Kidney (tissue), 13 donors: ENCODE measurements at regions not wholly inside any gene's neighbourhood (a gene's known extent, or its start where the extent isn't known, plus 50 kb on each side); places are given as distances from the start of the nearest gene placed in this dataset.

Experiments used
- DNase-seq, 5 donors: peaks; one replicate each; pipeline ENCODE4 v3.0.0-alpha.2; 2013 to 2020
- FAIRE-seq: peaks from 2 replicates; lab custom pipeline; 2012; peaks lifted over from hg19 to GRCh38; lab: Jason Lieb, UNC
- H3K27ac ChIP-seq, 2 donors: one replicate each; pipeline ENCODE4 v1.7.0; 2013; ENCODE audit warnings: low read depth in 2 of 2, low read length in 2 of 2, inconsistent platforms in 1 of 2
- H3K27me3 ChIP-seq: one replicate; pipeline ENCODE4 v1.7.1; 2013; ENCODE audit warnings: low read length, inconsistent platforms; ENCODE audit not compliant: control insufficient read depth, insufficient read depth
- H3K36me3 ChIP-seq, 3 donors: one replicate each; pipeline versions ENCODE4 v1.7.0 to v1.7.1; 2013; ENCODE audit warnings: low read length in 3 of 3, control low read depth in 1 of 3, inconsistent platforms in 1 of 3; ENCODE audit not compliant: insufficient read depth in 3 of 3, control insufficient read depth in 2 of 3
- H3K4me1 ChIP-seq, 3 donors: one replicate each; pipeline versions ENCODE4 v1.7.0 to v1.7.1; 2013; ENCODE audit warnings: low read length in 3 of 3, inconsistent platforms in 1 of 3, low read depth in 1 of 3; ENCODE audit not compliant: control insufficient read depth in 2 of 3, insufficient read depth in 2 of 3
- H3K4me3 ChIP-seq, 3 donors: one replicate each; pipeline versions ENCODE4 v1.7.0 to v1.8.1; 2013; ENCODE audit warnings: low read length in 3 of 3, control low read depth in 1 of 3, inconsistent platforms in 1 of 3
- H3K9ac ChIP-seq, 3 donors: one replicate each; pipeline versions ENCODE4 v1.7.0 to v1.7.1; 2013; ENCODE audit warnings: low read length in 3 of 3, control low read depth in 1 of 3, inconsistent platforms in 1 of 3
- H3K9me3 ChIP-seq, 3 donors: one replicate each; pipeline versions ENCODE4 v1.7.0 to v1.7.1; 2013; ENCODE audit warnings: low read length in 3 of 3, control low read depth in 1 of 3, inconsistent platforms in 1 of 3; ENCODE audit not compliant: control insufficient read depth in 2 of 3, insufficient read depth in 1 of 3
- intact Hi-C: fragments of 100-400 bp; cut with DNase I; formaldehyde crosslinking; loops from one replicate; pipeline ENCODE4 v1.11.1; 2022
- TF ChIP-seq, protein P1 (sequence below): IDR thresholded peaks from 3 replicates; pipeline ENCODE4 v1.5.1; 2012; ENCODE audit warnings: mild to moderate bottlenecking, moderate library complexity, borderline replicate concordance; ENCODE audit not compliant: insufficient read depth; ENCODE audit errors: extremely low read depth
- donor health status: control.
- donor health status: control.
- donor health status: control.
- donor health status: control.
- donor health status: control.
- donor health status: DM: yes; HTN: yes; CAD: no.
- donor health status: Normal renal cell carcinoma (clear cell type).

DNA sequence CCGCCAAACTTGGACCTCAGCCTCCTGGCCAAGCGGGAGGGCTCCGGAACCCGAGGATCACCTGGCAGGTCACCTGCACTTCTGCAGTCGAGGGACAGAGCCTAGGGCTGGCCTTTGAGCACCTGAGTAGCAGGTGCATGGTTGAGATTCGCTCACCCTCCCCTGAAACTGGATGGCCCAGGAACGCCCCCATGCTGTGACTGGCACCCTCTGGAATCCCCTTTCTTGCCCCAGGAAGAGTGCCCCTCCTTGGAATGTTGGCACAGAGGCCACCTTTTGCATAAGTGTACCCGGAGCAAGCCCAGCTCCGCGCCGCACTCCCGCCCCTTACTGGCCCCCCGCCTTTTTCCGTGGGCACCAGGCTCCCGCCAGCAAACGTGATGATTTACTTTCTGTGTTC is 112.5 kb upstream of the IER5L start:
- TF ChIP-seq, protein P1, sequence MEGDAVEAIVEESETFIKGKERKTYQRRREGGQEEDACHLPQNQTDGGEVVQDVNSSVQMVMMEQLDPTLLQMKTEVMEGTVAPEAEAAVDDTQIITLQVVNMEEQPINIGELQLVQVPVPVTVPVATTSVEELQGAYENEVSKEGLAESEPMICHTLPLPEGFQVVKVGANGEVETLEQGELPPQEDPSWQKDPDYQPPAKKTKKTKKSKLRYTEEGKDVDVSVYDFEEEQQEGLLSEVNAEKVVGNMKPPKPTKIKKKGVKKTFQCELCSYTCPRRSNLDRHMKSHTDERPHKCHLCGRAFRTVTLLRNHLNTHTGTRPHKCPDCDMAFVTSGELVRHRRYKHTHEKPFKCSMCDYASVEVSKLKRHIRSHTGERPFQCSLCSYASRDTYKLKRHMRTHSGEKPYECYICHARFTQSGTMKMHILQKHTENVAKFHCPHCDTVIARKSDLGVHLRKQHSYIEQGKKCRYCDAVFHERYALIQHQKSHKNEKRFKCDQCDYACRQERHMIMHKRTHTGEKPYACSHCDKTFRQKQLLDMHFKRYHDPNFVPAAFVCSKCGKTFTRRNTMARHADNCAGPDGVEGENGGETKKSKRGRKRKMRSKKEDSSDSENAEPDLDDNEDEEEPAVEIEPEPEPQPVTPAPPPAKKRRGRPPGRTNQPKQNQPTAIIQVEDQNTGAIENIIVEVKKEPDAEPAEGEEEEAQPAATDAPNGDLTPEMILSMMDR = no peak
- H3K4me3 ChIP-seq = no peak overlapping the region
- H3K36me3 ChIP-seq = peaks cover 0 to 3% (median 0%) of the 10 kb centered on the region in 3 donors
- H3K9me3 ChIP-seq = no peaks in the 10 kb centered on the region
- no peak for FAIRE-seq
- H3K9ac ChIP-seq = no peak overlapping the region
- intact Hi-C loops = no loop called here
- H3K27me3 ChIP-seq = no peaks in the 10 kb centered on the region
- peak in 1 of 5 donors; percentile 66 for DNase-seq
- no peaks in the 10 kb centered on the region for H3K4me1 ChIP-seq
- H3K27ac ChIP-seq = no peak overlapping the region

DNA sequence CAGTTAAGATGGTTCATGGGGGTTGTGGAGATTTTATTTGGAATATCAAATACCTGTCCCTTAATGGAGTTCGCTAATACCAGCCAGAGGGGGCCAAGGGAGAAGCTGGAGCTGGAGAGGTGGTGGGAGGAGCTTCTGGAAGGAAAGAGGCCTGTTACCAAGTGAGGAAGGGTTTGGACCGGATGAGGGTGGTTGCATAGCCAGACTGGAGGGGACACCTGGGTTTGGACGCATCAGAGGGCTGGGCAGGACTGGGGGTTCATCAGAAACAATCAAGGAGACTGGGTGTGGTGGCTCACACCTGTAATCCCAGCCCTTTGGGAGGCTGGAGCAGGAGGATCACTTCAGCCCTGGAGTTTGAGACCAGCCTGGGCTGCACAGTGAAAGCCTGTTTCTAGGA is 111.8 kb upstream of the IER5L start:
- Histone ChIP-seq H3K4me3 (no peak overlapping the region), H3K9ac (no peak overlapping the region), H3K9me3 (no peaks in the 10 kb centered on the region), H3K36me3 (peaks cover 0 to 3% (median 0%) of the 10 kb centered on the region in 3 donors), H3K27me3 (no peaks in the 10 kb centered on the region), H3K27ac (no peak overlapping the region), H3K4me1 (no peaks in the 10 kb centered on the region)
- FAIRE-seq (no peak), DNase-seq (peak in 1 of 5 donors; percentile 45)
- intact Hi-C loops = no loop called here
- TF ChIP-seq, protein P1 = no peak

DNA sequence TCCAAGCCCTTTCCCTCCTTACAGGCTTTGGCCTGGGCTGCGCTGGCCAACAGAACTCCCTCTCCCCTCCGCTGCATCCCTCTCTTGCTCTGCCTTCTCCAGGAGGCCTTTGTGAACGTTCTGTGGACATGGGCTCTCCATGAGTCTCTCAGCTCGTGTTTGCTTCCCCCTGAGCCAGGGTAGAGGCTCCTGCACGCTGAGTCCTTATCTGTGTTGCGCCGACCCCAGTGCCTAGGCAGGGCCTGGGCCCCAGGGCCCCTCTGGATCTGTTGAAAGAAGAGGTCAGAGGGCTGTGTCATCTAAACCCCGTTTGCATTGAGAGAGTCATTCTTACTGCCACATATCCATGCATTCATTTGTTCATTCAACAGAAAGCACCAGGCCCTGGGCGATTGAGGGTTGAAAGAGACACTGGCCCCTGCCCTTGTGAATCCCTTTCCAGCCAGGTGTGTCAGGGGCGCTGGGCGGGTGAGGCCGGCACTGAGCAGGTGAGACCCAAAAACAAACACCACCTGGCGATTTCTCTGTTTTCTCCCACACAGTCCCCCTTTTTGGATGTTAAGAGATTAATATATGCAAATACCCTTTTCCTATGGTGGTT is 111.2 kb upstream of the IER5L start:
- Histone ChIP-seq H3K4me1 (no peaks in the 10 kb centered on the region), H3K4me3 (no peak overlapping the region), H3K9ac (no peak overlapping the region), H3K27me3 (no peaks in the 10 kb centered on the region), H3K9me3 (no peaks in the 10 kb centered on the region), H3K36me3 (peaks cover 0 to 3% (median 0%) of the 10 kb centered on the region in 3 donors), H3K27ac (no peak overlapping the region)
- FAIRE-seq (no peak), DNase-seq (peak in 1 of 5 donors; percentile 51)
- TF ChIP-seq, protein P1 = no peak
- intact Hi-C loops = no loop called here
